ENCODE measurements at regions not wholly inside any gene's neighbourhood (a gene's known extent, or its start where the extent isn't known, plus 50 kb on each side); places are given as distances from the start of the nearest gene placed in this dataset.
"Not testable (repeated sequence)": the region's sequence is repeated elsewhere in the genome, so short reads cannot be mapped to it uniquely, and the experiment has no call there.

GRCh38 chr7:65796205-65796604 lies 76.7 kb upstream of the VKORC1L1 start:
- no peak for TF ChIP-seq CTCF (IDR thresholded peaks at IDR 0.05; ENCODE audit: insufficient read depth in 1 of 2, low read depth in 1 of 2, low read length in 1 of 2, severe bottlenecking in 1 of 2, unreplicated experiment in 1 of 2)
- POLR2A ChIA-PET, result no interaction called here
- intact Hi-C loops (cut with micrococcal nuclease; ENCODE audit: unreplicated experiment), result no loop called here
- Mint-ChIP-seq H3K4me3 (ENCODE audit: unreplicated experiment) (no peak overlapping the region), H3K27ac (ENCODE audit: unreplicated experiment) (no peak overlapping the region), H3K27me3 (ENCODE audit: insufficient read depth, unreplicated experiment) (no peaks in the 10 kb centered on the region), H3K36me3 (ENCODE audit: insufficient read depth, unreplicated experiment) (no peaks in the 10 kb centered on the region), H3K9me3 (ENCODE audit: unreplicated experiment) (no peaks in the 10 kb centered on the region), H3K4me1 (ENCODE audit: low read depth, unreplicated experiment) (peaks cover 21% of the 10 kb centered on the region)
- no peaks in the 10 kb centered on the region for H3K27me3 ChIP-seq (replicated peaks; ENCODE audit: control insufficient read depth, insufficient read depth, low read length)
- H3K4me3 ChIP-seq (ENCODE audit: low read depth, low read length), result no peak overlapping the region
- DNase-seq, result no peak
- BruUV-seq (replicated peaks), result no TSS peak
- no peaks in the 10 kb centered on the region for H3K36me3 ChIP-seq (ENCODE audit: control insufficient read depth, insufficient read depth, low read length)
- H3K9me3 ChIP-seq, result no peaks in the 10 kb centered on the region
- H3K4me1 ChIP-seq, result peaks cover 19% of the 10 kb centered on the region
- CTCF ChIA-PET, result no interaction called here

GRCh38 chr7:65797086-65797485 lies 75.8 kb upstream of the VKORC1L1 start:
- POLR2A ChIA-PET; BruUV-seq (replicated peaks): not testable (repeated sequence)
- H3K4me1 Mint-ChIP-seq (ENCODE audit: low read depth, unreplicated experiment), result peaks cover 21% of the 10 kb centered on the region

GRCh38 chr7:65797566-65797965 lies 75.3 kb upstream of the VKORC1L1 start:
- H3K4me3 ChIP-seq (ENCODE audit: low read depth, low read length); CTCF ChIA-PET; H3K9me3 Mint-ChIP-seq (ENCODE audit: unreplicated experiment); H3K36me3 ChIP-seq (ENCODE audit: control insufficient read depth, insufficient read depth, low read length); POLR2A ChIA-PET; intact Hi-C loops (cut with micrococcal nuclease; ENCODE audit: unreplicated experiment); H3K9me3 ChIP-seq; H3K4me3 Mint-ChIP-seq (ENCODE audit: unreplicated experiment); DNase-seq; H3K27ac Mint-ChIP-seq (ENCODE audit: unreplicated experiment); H3K36me3 Mint-ChIP-seq (ENCODE audit: insufficient read depth, unreplicated experiment); BruUV-seq (replicated peaks); H3K27me3 Mint-ChIP-seq (ENCODE audit: insufficient read depth, unreplicated experiment); H3K27me3 ChIP-seq (replicated peaks; ENCODE audit: control insufficient read depth, insufficient read depth, low read length): not testable (repeated sequence)
- peaks cover 29% of the 10 kb centered on the region for H3K4me1 ChIP-seq
- peaks cover 21% of the 10 kb centered on the region for H3K4me1 Mint-ChIP-seq (ENCODE audit: low read depth, unreplicated experiment)

More at GRCh38 chr7:65797086-65797485, 75.8 kb upstream of the VKORC1L1 start:
- CTCF ChIA-PET; H3K27ac Mint-ChIP-seq (ENCODE audit: unreplicated experiment); H3K4me3 ChIP-seq (ENCODE audit: low read depth, low read length); H3K36me3 ChIP-seq (ENCODE audit: control insufficient read depth, insufficient read depth, low read length); H3K4me3 Mint-ChIP-seq (ENCODE audit: unreplicated experiment); H3K36me3 Mint-ChIP-seq (ENCODE audit: insufficient read depth, unreplicated experiment); H3K9me3 Mint-ChIP-seq (ENCODE audit: unreplicated experiment); DNase-seq; H3K27me3 Mint-ChIP-seq (ENCODE audit: insufficient read depth, unreplicated experiment); H3K9me3 ChIP-seq; intact Hi-C loops (cut with micrococcal nuclease; ENCODE audit: unreplicated experiment); H3K27me3 ChIP-seq (replicated peaks; ENCODE audit: control insufficient read depth, insufficient read depth, low read length): not testable (repeated sequence)
- peaks cover 28% of the 10 kb centered on the region for H3K4me1 ChIP-seq

- Mint-ChIP-seq H3K27me3 (ENCODE audit: insufficient read depth, unreplicated experiment) (no peaks in the 10 kb centered on the region), H3K36me3 (ENCODE audit: insufficient read depth, unreplicated experiment) (no peaks in the 10 kb centered on the region), H3K9me3 (ENCODE audit: unreplicated experiment) (no peaks in the 10 kb centered on the region), H3K4me3 (ENCODE audit: unreplicated experiment) (no peak overlapping the region), H3K27ac (ENCODE audit: unreplicated experiment) (no peak overlapping the region), H3K4me1 (ENCODE audit: low read depth, unreplicated experiment) (peaks cover 21% of the 10 kb centered on the region)
- no TSS peak for BruUV-seq (replicated peaks)
- POLR2A ChIA-PET, result no interaction called here
- no peaks in the 10 kb centered on the region for H3K9me3 ChIP-seq
- CTCF ChIA-PET, result no interaction called here
- H3K4me1 ChIP-seq, result peaks cover 29% of the 10 kb centered on the region
- DNase-seq, result no peak
- no peak for TF ChIP-seq CTCF (IDR thresholded peaks at IDR 0.05; ENCODE audit: insufficient read depth in 1 of 2, low read depth in 1 of 2, low read length in 1 of 2, severe bottlenecking in 1 of 2, unreplicated experiment in 1 of 2)
- H3K4me3 ChIP-seq (ENCODE audit: low read depth, low read length), result no peak overlapping the region
- H3K36me3 ChIP-seq (ENCODE audit: control insufficient read depth, insufficient read depth, low read length), result no peaks in the 10 kb centered on the region
- H3K27me3 ChIP-seq (replicated peaks; ENCODE audit: control insufficient read depth, insufficient read depth, low read length), result no peaks in the 10 kb centered on the region
- intact Hi-C loops (cut with micrococcal nuclease; ENCODE audit: unreplicated experiment), result no loop called here
These were observed 74.5 kb upstream of the VKORC1L1 start for GRCh38 chr7:65798111-65799075.

- DNase-seq; H3K9me3 ChIP-seq; H3K27ac Mint-ChIP-seq (ENCODE audit: unreplicated experiment); BruUV-seq (replicated peaks); H3K9me3 Mint-ChIP-seq (ENCODE audit: unreplicated experiment); H3K4me1 Mint-ChIP-seq (ENCODE audit: low read depth, unreplicated experiment); H3K4me3 Mint-ChIP-seq (ENCODE audit: unreplicated experiment); H3K27me3 ChIP-seq (replicated peaks; ENCODE audit: control insufficient read depth, insufficient read depth, low read length); H3K27me3 Mint-ChIP-seq (ENCODE audit: insufficient read depth, unreplicated experiment); H3K4me3 ChIP-seq (ENCODE audit: low read depth, low read length); H3K36me3 Mint-ChIP-seq (ENCODE audit: insufficient read depth, unreplicated experiment); CTCF ChIA-PET; POLR2A ChIA-PET; H3K36me3 ChIP-seq (ENCODE audit: control insufficient read depth, insufficient read depth, low read length): not testable (repeated sequence)
- peaks cover 19% of the 10 kb centered on the region for H3K4me1 ChIP-seq
- intact Hi-C loops (cut with micrococcal nuclease; ENCODE audit: unreplicated experiment), result loop anchor here (5.0 kb wide), 1 partner anchor 52 kb away; no protein-coding TSS in a partner anchor
These were observed 72.7 kb upstream of the VKORC1L1 start for GRCh38 chr7:65800191-65800590.

Measured in Caco-2 (cell line).